Suprapubic skin (tissue), 4 donors: ENCODE measurements at regions not wholly inside any gene's neighbourhood (a gene's known extent, or its start where the extent isn't known, plus 50 kb on each side); places are given as distances from the start of the nearest gene placed in this dataset.
"Not testable (repeated sequence)": the region's sequence is repeated elsewhere in the genome, so short reads cannot be mapped to it uniquely, and the experiment has no call there.

ENCODE experiments used
- POLR2A ChIP-seq, 2 donors: fragments of 450-650 bp; IDR thresholded peaks; one replicate each; pipeline ENCODE4 v1.6.1; 2017; ENCODE audit warnings: antibody characterized with exemption in 2 of 2, mild to moderate bottlenecking in 2 of 2, moderate library complexity in 2 of 2
- POLR2AphosphoS5 ChIP-seq, 3 donors: sonication (generic); formaldehyde crosslinking; IDR thresholded peaks; one replicate each; pipeline ENCODE4 v1.6.1; 2017; ENCODE audit warnings: antibody characterized with exemption in 3 of 3
- TF ChIP-seq, protein P1 (sequence below), 2 donors: fragments of 200-600 bp in 1 of 2; fragments of 450-650 bp in 1 of 2; sonication (generic) in 1 of 2; IDR thresholded peaks; one replicate each; pipeline ENCODE4 v1.5.1; 2016 to 2019; ENCODE audit warnings: antibody characterized with exemption in 2 of 2, mild to moderate bottlenecking in 1 of 2, moderate library complexity in 1 of 2

DNA sequence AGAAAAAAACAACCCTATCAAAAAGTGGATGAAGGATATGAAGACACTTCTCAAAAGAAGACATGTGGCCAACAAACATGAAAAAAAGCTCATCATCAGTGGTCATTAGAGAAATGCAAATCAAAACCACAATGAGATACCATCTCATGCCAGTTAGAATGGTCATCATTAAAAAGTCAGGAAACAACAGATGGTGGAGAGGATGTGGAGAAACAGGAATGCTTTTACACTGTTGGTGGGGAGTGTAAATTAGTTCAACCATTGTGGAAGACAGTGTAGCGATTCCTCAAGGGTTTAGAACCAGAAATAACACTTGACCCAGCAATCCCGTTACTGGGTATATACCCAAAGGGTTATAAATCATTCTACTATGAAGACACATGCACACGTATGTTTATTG, 124.0 kb upstream of the PRICKLE1 start:
- TF ChIP-seq, protein P1, sequence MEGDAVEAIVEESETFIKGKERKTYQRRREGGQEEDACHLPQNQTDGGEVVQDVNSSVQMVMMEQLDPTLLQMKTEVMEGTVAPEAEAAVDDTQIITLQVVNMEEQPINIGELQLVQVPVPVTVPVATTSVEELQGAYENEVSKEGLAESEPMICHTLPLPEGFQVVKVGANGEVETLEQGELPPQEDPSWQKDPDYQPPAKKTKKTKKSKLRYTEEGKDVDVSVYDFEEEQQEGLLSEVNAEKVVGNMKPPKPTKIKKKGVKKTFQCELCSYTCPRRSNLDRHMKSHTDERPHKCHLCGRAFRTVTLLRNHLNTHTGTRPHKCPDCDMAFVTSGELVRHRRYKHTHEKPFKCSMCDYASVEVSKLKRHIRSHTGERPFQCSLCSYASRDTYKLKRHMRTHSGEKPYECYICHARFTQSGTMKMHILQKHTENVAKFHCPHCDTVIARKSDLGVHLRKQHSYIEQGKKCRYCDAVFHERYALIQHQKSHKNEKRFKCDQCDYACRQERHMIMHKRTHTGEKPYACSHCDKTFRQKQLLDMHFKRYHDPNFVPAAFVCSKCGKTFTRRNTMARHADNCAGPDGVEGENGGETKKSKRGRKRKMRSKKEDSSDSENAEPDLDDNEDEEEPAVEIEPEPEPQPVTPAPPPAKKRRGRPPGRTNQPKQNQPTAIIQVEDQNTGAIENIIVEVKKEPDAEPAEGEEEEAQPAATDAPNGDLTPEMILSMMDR (IDR thresholded peaks at IDR 0.05) = not testable (repeated sequence)
- TF ChIP-seq POLR2AphosphoS5, POLR2A (IDR thresholded peaks at IDR 0.05): not testable (repeated sequence)
